BLaER1 (cell line): ENCODE measurements at regions not wholly inside any gene's neighbourhood (a gene's known extent, or its start where the extent isn't known, plus 50 kb on each side); places are given as distances from the start of the nearest gene placed in this dataset.
"Not testable (repeated sequence)": the region's sequence is repeated elsewhere in the genome, so short reads cannot be mapped to it uniquely, and the experiment has no call there.

ENCODE experiments used
- H3K27ac ChIP-seq: shearing (Covaris generic); formaldehyde crosslinking; 2 replicates; pipeline ENCODE4 v1.8.1; 2022
- H3K27me3 ChIP-seq: shearing (Covaris generic); formaldehyde crosslinking; 2 replicates; pipeline ENCODE4 v1.8.1; 2022
- H3K36me3 ChIP-seq: shearing (Covaris generic); formaldehyde crosslinking; 2 replicates; pipeline ENCODE4 v1.8.1; 2022
- H3K4me1 ChIP-seq: shearing (Covaris generic); formaldehyde crosslinking; 2 replicates; pipeline ENCODE4 v1.8.1; 2022
- H3K4me2 ChIP-seq: shearing (Covaris generic); formaldehyde crosslinking; 2 replicates; pipeline ENCODE4 v1.8.1; 2022
- H3K4me3 ChIP-seq: shearing (Covaris generic); formaldehyde crosslinking; 2 replicates; pipeline ENCODE4 v1.8.1; 2022
- H3K9ac ChIP-seq: shearing (Covaris generic); formaldehyde crosslinking; 2 replicates; pipeline ENCODE4 v1.8.1; 2022
- H3K9me3 ChIP-seq: shearing (Covaris generic); formaldehyde crosslinking; 2 replicates; pipeline ENCODE4 v1.8.1; 2022
- H4K20me1 ChIP-seq: shearing (Covaris generic); formaldehyde crosslinking; 2 replicates; pipeline ENCODE4 v1.8.1; 2022
- Cebpa-rat ChIP-seq: shearing (Covaris generic); IDR thresholded peaks from 2 replicates; pipeline ENCODE4 v1.8.1; 2022

DNA sequence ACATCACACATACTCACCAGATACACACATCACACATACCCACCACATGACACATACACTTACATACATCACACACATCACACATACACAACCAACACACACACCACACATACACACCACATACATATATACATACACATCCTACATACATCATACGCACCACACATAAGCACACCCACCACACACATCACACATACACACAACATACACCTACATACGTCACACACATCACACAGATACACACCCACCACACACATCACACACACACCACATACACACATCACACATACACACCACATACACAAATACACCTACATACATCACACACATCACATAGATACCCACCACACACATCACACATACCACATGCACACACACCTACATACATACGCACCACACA, 158.4 kb downstream of the NDUFA10 start:
- Histone ChIP-seq H3K4me3 (no peak overlapping the region), H3K27me3 (no peaks in the 10 kb centered on the region), H3K4me1 (peaks cover 12% of the 10 kb centered on the region), H3K36me3 (no peaks in the 10 kb centered on the region), H3K27ac (no peak overlapping the region), H4K20me1 (no peaks in the 10 kb centered on the region), H3K9ac (no peak overlapping the region), H3K4me2 (no peak overlapping the region), H3K9me3 (0 out of 2 replicates have a peak, but pooled peaks cover 4% of the 10 kb centered on the region)
- no peak for TF ChIP-seq Cebpa-rat

DNA sequence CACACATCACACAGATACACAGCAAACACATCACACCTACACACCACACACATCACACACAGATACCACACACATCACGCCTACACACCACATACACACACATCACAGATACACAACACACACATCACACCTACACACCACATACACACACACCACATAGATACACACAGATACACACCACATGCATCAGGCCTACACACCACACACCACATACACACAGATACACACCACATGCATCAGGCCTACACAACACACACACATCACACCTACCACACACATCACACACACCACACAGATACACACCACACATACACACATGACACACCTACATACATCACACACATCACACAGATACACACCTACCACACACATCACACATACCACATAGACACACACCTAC, 158.8 kb downstream of the NDUFA10 start:
- Histone ChIP-seq H3K36me3 (no peaks in the 10 kb centered on the region), H4K20me1 (no peaks in the 10 kb centered on the region), H3K4me3 (no peak overlapping the region), H3K27me3 (no peaks in the 10 kb centered on the region), H3K9me3 (0 out of 2 replicates have a peak, but pooled peaks cover 4% of the 10 kb centered on the region), H3K27ac (no peak overlapping the region), H3K4me1 (peaks cover 16% of the 10 kb centered on the region), H3K4me2 (no peak overlapping the region), H3K9ac (no peak overlapping the region)
- TF ChIP-seq Cebpa-rat = no peak

DNA sequence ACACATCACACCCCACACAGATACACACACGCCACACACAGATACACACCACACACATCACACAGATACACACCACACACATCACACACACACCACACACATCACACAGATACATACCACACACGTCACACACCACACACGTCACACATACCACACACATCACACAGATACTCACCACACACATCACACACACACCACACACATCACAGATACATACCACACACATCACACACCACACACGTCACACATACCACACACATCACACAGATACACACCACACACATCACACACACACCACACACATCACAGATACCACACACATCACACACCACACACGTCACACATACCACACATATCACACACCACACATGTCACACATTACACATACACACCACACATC, 159.3 kb downstream of the NDUFA10 start:
- H3K4me2 ChIP-seq, H3K9me3 ChIP-seq, H3K27me3 ChIP-seq: not testable (repeated sequence)

DNA sequence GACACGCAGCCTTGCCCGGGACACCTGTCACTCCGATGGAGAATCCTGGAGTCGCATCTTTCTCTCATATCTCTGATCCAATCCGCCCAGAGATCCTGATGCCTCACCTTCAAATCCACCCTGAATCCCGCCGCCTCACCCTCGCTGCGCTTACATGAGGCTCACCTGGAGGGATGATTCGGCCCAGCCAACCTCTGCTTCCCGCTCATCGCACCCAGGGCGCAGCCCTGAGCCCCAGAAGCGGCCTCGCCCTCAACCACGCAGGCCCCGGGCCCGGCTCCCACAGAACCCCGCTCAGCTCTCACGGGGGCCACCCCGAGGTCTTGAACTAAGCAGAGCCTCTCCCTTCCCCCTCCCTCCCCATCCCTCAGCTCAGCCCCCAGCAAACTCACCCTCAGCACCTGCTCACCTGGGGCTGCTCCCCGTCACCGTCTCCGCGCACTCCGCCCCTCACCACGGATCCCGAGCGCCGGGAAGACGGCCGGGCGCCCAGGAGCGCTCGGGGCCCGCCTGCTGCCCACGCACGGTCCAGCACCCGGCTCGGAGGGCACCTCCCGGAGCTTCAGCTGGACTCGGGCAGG, 160.0 kb downstream of the NDUFA10 start:
- Histone ChIP-seq H3K4me3 (no peak overlapping the region), H3K36me3 (no peaks in the 10 kb centered on the region), H3K9me3 (0 out of 2 replicates have a peak, but pooled peaks cover 4% of the 10 kb centered on the region), H3K4me1 (peaks cover 28% of the 10 kb centered on the region), H3K9ac (no peak overlapping the region), H3K4me2 (no peak overlapping the region), H4K20me1 (no peaks in the 10 kb centered on the region), H3K27ac (no peak overlapping the region), H3K27me3 (no peaks in the 10 kb centered on the region)
- TF ChIP-seq Cebpa-rat = no peak

More for the DNA sequence above, 159.3 kb downstream of the NDUFA10 start:
- not testable (repeated sequence) for H3K9ac ChIP-seq, H4K20me1 ChIP-seq, H3K36me3 ChIP-seq, H3K27ac ChIP-seq, H3K4me3 ChIP-seq
- peaks cover 21% of the 10 kb centered on the region for H3K4me1 ChIP-seq

GRCh38 chr2:239864247-239865058, 160.7 kb downstream of the NDUFA10 start:
- Histone ChIP-seq H4K20me1 (no peaks in the 10 kb centered on the region), H3K4me2 (no peak overlapping the region), H3K4me3 (no peak overlapping the region), H3K9me3 (0 out of 2 replicates have a peak, but pooled peaks cover 4% of the 10 kb centered on the region), H3K27me3 (no peaks in the 10 kb centered on the region), H3K4me1 (peaks cover 35% of the 10 kb centered on the region), H3K36me3 (no peaks in the 10 kb centered on the region), H3K27ac (no peak overlapping the region), H3K9ac (no peak overlapping the region)
- no peak for TF ChIP-seq Cebpa-rat

DNA sequence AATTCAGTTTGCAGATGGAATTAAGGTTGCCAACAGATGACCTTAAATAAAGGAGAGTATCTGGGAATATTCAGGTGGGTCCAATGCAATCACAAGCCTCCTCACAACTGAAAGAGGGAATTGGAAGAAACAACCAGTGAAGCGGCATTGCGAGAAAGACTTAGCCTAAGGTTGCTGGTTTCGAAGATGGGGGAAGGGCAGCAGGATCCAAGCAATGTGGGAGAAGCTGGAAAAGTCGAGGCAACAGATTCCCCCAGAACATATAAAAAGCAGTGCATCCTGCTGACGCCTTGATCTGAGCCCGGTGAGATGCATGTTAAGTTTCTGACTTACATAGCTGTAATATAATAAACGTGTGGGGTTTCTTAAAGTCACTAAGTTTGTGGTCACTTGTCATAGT, 162.5 kb downstream of the NDUFA10 start:
- Histone ChIP-seq H3K27me3 (no peaks in the 10 kb centered on the region), H3K4me2 (peak overlapping the region; percentile 53), H3K4me3 (no peak overlapping the region), H3K9me3 (0 out of 2 replicates have a peak, but pooled peaks cover 4% of the 10 kb centered on the region), H3K27ac (no peak overlapping the region), H4K20me1 (no peaks in the 10 kb centered on the region), H3K36me3 (no peaks in the 10 kb centered on the region), H3K4me1 (peaks cover 51% of the 10 kb centered on the region), H3K9ac (no peak overlapping the region)
- TF ChIP-seq Cebpa-rat = no peak

DNA sequence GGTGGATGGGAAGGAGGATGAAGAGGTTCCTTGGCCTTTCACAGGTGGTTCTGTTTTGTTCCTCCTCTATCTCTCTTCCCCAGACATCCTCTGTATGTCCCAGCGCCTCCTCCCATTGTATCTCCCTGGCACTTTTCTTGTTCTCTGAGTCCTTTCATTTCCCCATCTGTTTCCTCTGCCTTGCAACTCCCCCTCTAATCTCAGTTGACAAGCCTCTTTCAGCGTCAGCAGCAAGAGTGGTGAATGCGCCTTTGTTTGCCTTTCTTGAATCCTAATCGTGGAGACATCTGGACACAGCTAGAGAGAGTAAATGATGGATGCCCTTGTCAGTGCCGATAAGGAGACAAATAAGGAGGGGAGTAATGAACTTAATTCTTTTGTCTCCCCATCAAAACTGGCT, 167.0 kb downstream of the NDUFA10 start:
- Histone ChIP-seq H3K9ac (no peak overlapping the region), H3K4me2 (peak overlapping the region; percentile 44), H3K4me1 (peaks cover 63% of the 10 kb centered on the region)

DNA sequence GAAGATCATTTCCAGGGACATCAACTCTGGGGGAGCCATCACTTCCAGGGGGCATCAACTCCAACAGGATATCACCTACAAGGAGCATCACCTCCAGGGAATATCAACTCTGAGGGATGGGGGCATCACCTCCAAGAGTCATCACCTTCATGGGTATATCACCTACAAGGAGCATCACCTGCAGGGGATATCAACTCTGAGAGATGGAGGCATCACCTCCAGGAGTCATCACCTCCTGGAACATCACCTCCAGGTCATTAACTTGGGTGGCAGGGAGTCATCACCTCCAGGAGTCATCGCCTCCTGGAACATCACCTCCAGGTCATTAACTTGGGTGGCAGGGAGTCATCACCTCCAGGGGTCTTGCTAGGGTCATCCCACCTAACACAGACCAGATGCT, 167.6 kb downstream of the NDUFA10 start:
- no peak for TF ChIP-seq Cebpa-rat
- no peak overlapping the region for H3K4me2 ChIP-seq
- no peaks in the 10 kb centered on the region for H3K36me3 ChIP-seq
- no peak overlapping the region for H3K4me3 ChIP-seq
- H4K20me1 ChIP-seq = no peaks in the 10 kb centered on the region
- H3K4me1 ChIP-seq = peaks cover 59% of the 10 kb centered on the region
- no peaks in the 10 kb centered on the region for H3K27me3 ChIP-seq
- no peak overlapping the region for H3K27ac ChIP-seq
- H3K9me3 ChIP-seq = no peaks in the 10 kb centered on the region
- H3K9ac ChIP-seq = no peak overlapping the region

More for the DNA sequence above, 167.0 kb downstream of the NDUFA10 start:
- Histone ChIP-seq H3K9me3 (no peaks in the 10 kb centered on the region), H3K27ac (no peak overlapping the region), H3K36me3 (no peaks in the 10 kb centered on the region), H4K20me1 (no peaks in the 10 kb centered on the region), H3K4me3 (no peak overlapping the region), H3K27me3 (no peaks in the 10 kb centered on the region)
- TF ChIP-seq Cebpa-rat = no peak

- no peak overlapping the region for H3K27ac ChIP-seq
- H3K4me3 ChIP-seq = no peak overlapping the region
- no peaks in the 10 kb centered on the region for H3K27me3 ChIP-seq
- no peaks in the 10 kb centered on the region for H4K20me1 ChIP-seq
- no peaks in the 10 kb centered on the region for H3K36me3 ChIP-seq
- H3K9ac ChIP-seq = no peak overlapping the region
- no peak overlapping the region for H3K4me2 ChIP-seq
- H3K9me3 ChIP-seq = peaks cover 2% of the 10 kb centered on the region
- no peak for TF ChIP-seq Cebpa-rat
- peaks cover 51% of the 10 kb centered on the region for H3K4me1 ChIP-seq
These were observed 168.4 kb downstream of the NDUFA10 start for GRCh38 chr2:239856620-239857285.
